Activated naive CD4-positive, alpha-beta T cell treated with anti-CD3 and anti-CD28 coated beads for 36 hours (primary cell): ENCODE measurements at regions not wholly inside any gene's neighbourhood (a gene's known extent, or its start where the extent isn't known, plus 50 kb on each side); places are given as distances from the start of the nearest gene placed in this dataset.

ENCODE experiments used
- CTCF ChIA-PET: fragments of 350-600 bp; sonication (Branson Sonifier 250); formaldehyde crosslinking; loops from one replicate; lab custom pipeline; 2021; ENCODE audit warnings: antibody characterized with exemption; lab: Charles Lee
- DNase-seq: peaks from one replicate; pipeline ENCODE4 v3.0.0-alpha.2; 2020
- H3K27ac Mint-ChIP-seq: one replicate; pipeline ENCODE4 v1.8.0; 2021; ENCODE audit warnings: mild to moderate bottlenecking, mixed read lengths
- H3K27me3 Mint-ChIP-seq: one replicate; pipeline ENCODE4 v1.8.0; 2021; ENCODE audit warnings: low read depth, mixed read lengths
- H3K36me3 Mint-ChIP-seq: one replicate; pipeline ENCODE4 v1.8.0; 2021; ENCODE audit warnings: low read depth, mixed read lengths
- H3K4me1 Mint-ChIP-seq: one replicate; pipeline ENCODE4 v1.8.0; 2021; ENCODE audit warnings: low read depth, mixed read lengths
- H3K4me3 Mint-ChIP-seq: one replicate; pipeline ENCODE4 v1.8.0; 2021; ENCODE audit warnings: mild to moderate bottlenecking, moderate library complexity, mixed read lengths
- H3K9me3 Mint-ChIP-seq: one replicate; pipeline ENCODE4 v1.8.0; 2021; ENCODE audit warnings: mixed read lengths
- intact Hi-C: fragments of 100-400 bp; cut with micrococcal nuclease; formaldehyde crosslinking; loops from one replicate; pipeline ENCODE4 v1.15.1; 2023

- intact Hi-C loops, result no loop called here
- DNase-seq, result no peak
- Mint-ChIP-seq H3K36me3 (no peaks in the 10 kb centered on the region), H3K4me3 (no peak overlapping the region), H3K9me3 (no peaks in the 10 kb centered on the region), H3K27me3 (peaks cover 30% of the 10 kb centered on the region), H3K4me1 (no peaks in the 10 kb centered on the region), H3K27ac (no peak overlapping the region)
- CTCF ChIA-PET, result no interaction called here
Observed at GRCh38 chr9:93814077-93814956, 140.8 kb downstream of the BARX1 start.

- no peak overlapping the region for H3K27ac Mint-ChIP-seq
- no peaks in the 10 kb centered on the region for H3K4me1 Mint-ChIP-seq
- CTCF ChIA-PET, result no interaction called here
- DNase-seq, result no peak
- H3K36me3 Mint-ChIP-seq, result no peaks in the 10 kb centered on the region
- no peaks in the 10 kb centered on the region for H3K9me3 Mint-ChIP-seq
- H3K27me3 Mint-ChIP-seq, result peaks cover 28% of the 10 kb centered on the region
- intact Hi-C loops, result no loop called here
- H3K4me3 Mint-ChIP-seq, result no peak overlapping the region
Observed at GRCh38 chr9:93813221-93814076, 141.7 kb downstream of the BARX1 start.

GRCh38 chr9:93812410-93812668, 142.8 kb downstream of the BARX1 start:
- CTCF ChIA-PET, result interaction anchor here (0.7 kb wide), 1 partner anchor 130 kb away, joined by 3 read pairs; no protein-coding TSS in a partner anchor
- no peak overlapping the region for H3K27ac Mint-ChIP-seq
- no peaks in the 10 kb centered on the region for H3K4me1 Mint-ChIP-seq
- H3K27me3 Mint-ChIP-seq, result peaks cover 22% of the 10 kb centered on the region
- no peaks in the 10 kb centered on the region for H3K36me3 Mint-ChIP-seq
- intact Hi-C loops, result no loop called here
- H3K4me3 Mint-ChIP-seq, result no peak overlapping the region
- no peaks in the 10 kb centered on the region for H3K9me3 Mint-ChIP-seq
- DNase-seq, result no peak

GRCh38 chr9:93810028-93810971, 144.9 kb downstream of the BARX1 start:
- H3K9me3 Mint-ChIP-seq, result peaks cover 7% of the 10 kb centered on the region
- no peak overlapping the region for H3K4me3 Mint-ChIP-seq
- H3K27me3 Mint-ChIP-seq, result peaks cover 8% of the 10 kb centered on the region
- no peak overlapping the region for H3K27ac Mint-ChIP-seq
- CTCF ChIA-PET, result interaction anchor here (1.5 kb wide), 1 partner anchor 22 kb away, joined by 3 read pairs; no protein-coding TSS in a partner anchor
- no peaks in the 10 kb centered on the region for H3K4me1 Mint-ChIP-seq
- peaks cover 1% of the 10 kb centered on the region for H3K36me3 Mint-ChIP-seq
- no peak for DNase-seq
- intact Hi-C loops, result no loop called here

DNA sequence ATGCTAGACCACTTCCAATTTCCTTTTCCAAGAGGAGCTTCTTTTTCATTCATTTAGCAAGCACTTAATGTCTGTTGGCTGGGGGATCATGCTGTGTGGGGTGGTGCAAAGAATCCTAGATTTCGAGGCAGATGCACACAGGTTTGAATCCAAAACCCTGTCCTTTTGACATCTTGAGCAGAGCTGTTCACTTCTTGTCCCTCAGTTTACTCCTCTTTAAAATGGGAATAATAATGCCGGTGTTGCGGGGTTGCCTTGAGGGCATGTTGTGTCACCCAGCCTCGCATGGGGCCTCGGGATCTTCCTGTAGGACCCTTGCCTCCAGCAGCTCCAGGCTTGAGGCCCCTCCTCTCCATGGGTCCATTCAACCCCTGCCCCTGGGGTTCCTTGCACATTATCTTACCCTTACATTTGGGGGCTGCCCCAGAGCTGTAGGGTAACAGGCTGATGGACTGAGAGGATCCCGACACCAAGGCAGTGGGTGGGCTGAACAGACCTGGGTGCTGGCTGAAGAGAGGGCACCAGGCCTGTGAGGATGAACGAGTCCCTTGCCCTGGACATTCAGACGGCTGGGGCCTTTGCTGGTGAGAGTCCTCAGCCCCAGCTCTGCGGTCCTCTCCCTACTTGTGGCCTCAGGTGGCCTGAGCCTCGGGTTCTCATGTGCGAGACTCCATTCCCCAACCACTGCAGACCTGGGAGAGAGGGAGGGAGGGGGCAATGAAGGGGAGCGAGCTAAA, 145.8 kb downstream of the BARX1 start:
- DNase-seq, result no peak
- H3K27ac Mint-ChIP-seq, result no peak overlapping the region
- CTCF ChIA-PET, result interaction anchor here (0.7 to 1.5 kb wide), 3 partner anchors 16 to 29 kb away, joined by 3 read pairs; no protein-coding TSS in a partner anchor
- intact Hi-C loops, result no loop called here
- no peaks in the 10 kb centered on the region for H3K4me1 Mint-ChIP-seq
- H3K4me3 Mint-ChIP-seq, result no peak overlapping the region
- peaks cover 8% of the 10 kb centered on the region for H3K27me3 Mint-ChIP-seq
- peaks cover 11% of the 10 kb centered on the region for H3K9me3 Mint-ChIP-seq
- H3K36me3 Mint-ChIP-seq, result peaks cover 1% of the 10 kb centered on the region

GRCh38 chr9:93808115-93809029, 146.8 kb downstream of the BARX1 start:
- peaks cover 2% of the 10 kb centered on the region for H3K27me3 Mint-ChIP-seq
- H3K9me3 Mint-ChIP-seq, result peaks cover 14% of the 10 kb centered on the region
- peaks cover 1% of the 10 kb centered on the region for H3K36me3 Mint-ChIP-seq
- no peak overlapping the region for H3K4me3 Mint-ChIP-seq
- no peak overlapping the region for H3K27ac Mint-ChIP-seq
- intact Hi-C loops, result no loop called here
- no peak for DNase-seq
- no peaks in the 10 kb centered on the region for H3K4me1 Mint-ChIP-seq
- CTCF ChIA-PET, result interaction anchor here (0.7 to 1.5 kb wide), 3 partner anchors 17 to 30 kb away, joined by 3 read pairs; no protein-coding TSS in a partner anchor

GRCh38 chr9:93807166-93808074, 147.7 kb downstream of the BARX1 start:
- H3K27ac Mint-ChIP-seq, result no peak overlapping the region
- no peak overlapping the region for H3K4me3 Mint-ChIP-seq
- intact Hi-C loops, result no loop called here
- H3K27me3 Mint-ChIP-seq, result peaks cover 3% of the 10 kb centered on the region
- CTCF ChIA-PET, result interaction anchor here (1.5 kb wide), 1 partner anchor 20 kb away, joined by 3 read pairs; no protein-coding TSS in a partner anchor
- H3K9me3 Mint-ChIP-seq, result peaks cover 14% of the 10 kb centered on the region
- no peak for DNase-seq
- H3K4me1 Mint-ChIP-seq, result no peaks in the 10 kb centered on the region
- peaks cover 1% of the 10 kb centered on the region for H3K36me3 Mint-ChIP-seq

- CTCF ChIA-PET, result no interaction called here
- no peak overlapping the region for H3K27ac Mint-ChIP-seq
- DNase-seq, result no peak
- peaks cover 1% of the 10 kb centered on the region for H3K36me3 Mint-ChIP-seq
- H3K9me3 Mint-ChIP-seq, result peaks cover 14% of the 10 kb centered on the region
- no peaks in the 10 kb centered on the region for H3K4me1 Mint-ChIP-seq
- H3K27me3 Mint-ChIP-seq, result peaks cover 36% of the 10 kb centered on the region
- intact Hi-C loops, result no loop called here
- no peak overlapping the region for H3K4me3 Mint-ChIP-seq
Observed at GRCh38 chr9:93801581-93802284, 153.4 kb downstream of the BARX1 start.

DNA sequence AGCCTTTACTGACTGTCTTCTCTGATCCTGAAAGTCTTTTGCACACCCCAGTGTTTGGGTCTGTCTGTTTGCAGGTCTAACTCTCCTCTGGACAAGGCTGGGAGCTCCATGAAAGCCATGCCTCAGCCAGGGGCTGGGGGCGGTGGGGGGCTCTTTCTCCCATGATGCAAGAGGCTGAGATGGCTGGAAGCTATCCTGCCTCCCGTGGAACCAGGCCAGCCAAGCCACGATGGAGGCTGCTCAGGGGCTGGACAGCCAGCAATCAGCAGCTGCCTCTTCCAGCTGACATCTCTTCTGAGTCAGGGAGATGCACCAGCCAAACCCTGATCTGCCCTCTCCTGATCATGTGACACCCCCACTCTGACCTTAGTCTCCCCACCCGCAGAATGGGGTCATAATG, 154.0 kb downstream of the BARX1 start:
- CTCF ChIA-PET, result no interaction called here
- Mint-ChIP-seq H3K4me3 (no peak overlapping the region), H3K27me3 (peaks cover 38% of the 10 kb centered on the region), H3K4me1 (no peaks in the 10 kb centered on the region), H3K27ac (no peak overlapping the region), H3K36me3 (no peaks in the 10 kb centered on the region), H3K9me3 (peaks cover 12% of the 10 kb centered on the region)
- intact Hi-C loops, result no loop called here
- DNase-seq, result no peak

GRCh38 chr9:93792358-93792757, 162.8 kb downstream of the BARX1 start:
- DNase-seq, result no peak
- no peak overlapping the region for H3K27ac Mint-ChIP-seq
- no peaks in the 10 kb centered on the region for H3K4me1 Mint-ChIP-seq
- H3K36me3 Mint-ChIP-seq, result no peaks in the 10 kb centered on the region
- H3K9me3 Mint-ChIP-seq, result no peaks in the 10 kb centered on the region
- H3K27me3 Mint-ChIP-seq, result peaks cover 32% of the 10 kb centered on the region
- intact Hi-C loops, result no loop called here
- CTCF ChIA-PET, result no interaction called here
- no peak overlapping the region for H3K4me3 Mint-ChIP-seq
